HG02623 (cell line): ENCODE measurements at regions not wholly inside any gene's neighbourhood (a gene's known extent, or its start where the extent isn't known, plus 50 kb on each side); places are given as distances from the start of the nearest gene placed in this dataset.

Source experiments
- ATAC-seq: cut with Tn5 transposase; IDR thresholded peaks from one replicate; pipeline ENCODE4 v1.9.1; 2021; ENCODE audit warnings: moderate library complexity; ENCODE audit not compliant: unreplicated experiment

DNA sequence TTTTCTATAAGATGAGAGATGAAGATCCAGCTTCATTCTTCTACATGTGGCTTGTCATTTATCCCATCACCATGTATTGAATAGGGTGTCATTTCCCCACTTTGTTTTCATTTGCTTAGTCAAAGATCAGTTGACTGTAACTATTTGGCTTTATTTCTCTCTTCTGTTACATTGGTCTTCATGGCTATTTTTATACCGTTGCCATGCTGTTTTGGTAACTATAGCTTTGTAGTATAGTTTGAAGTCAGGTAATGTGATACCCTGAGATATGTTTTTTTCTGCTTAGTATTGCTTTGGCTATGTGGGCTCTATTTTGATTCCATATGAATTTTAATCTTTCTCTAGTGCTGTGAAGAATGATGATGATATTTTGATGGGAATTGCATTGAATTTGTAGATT, 514.3 kb downstream of the GBA3 start:
- no peak for ATAC-seq

DNA sequence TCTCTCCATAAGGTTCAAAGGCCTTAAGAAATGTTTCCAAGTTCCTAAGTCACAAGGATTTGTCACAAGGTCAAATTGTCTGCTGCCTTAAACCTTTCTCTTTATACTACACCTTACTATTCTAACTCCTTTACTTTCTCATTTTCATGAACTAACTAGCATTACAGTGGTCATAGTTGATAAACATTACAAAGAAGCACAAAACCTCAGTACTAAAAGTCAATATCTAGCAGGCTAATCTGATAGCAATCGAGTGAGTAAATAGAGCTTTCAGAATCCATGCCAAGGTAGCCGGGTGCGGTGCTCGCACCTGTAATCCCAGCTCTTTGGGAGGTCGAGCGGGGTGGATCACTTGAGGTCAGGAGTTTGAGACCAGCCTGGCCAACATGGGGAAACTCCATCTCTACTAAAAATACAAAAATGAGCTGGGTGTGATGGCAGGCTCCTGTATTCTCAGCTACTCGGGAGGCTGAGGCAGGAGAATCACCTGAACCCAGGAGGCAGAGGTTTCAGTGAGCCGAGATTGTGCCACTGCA, 510.0 kb downstream of the GBA3 start:
- ATAC-seq, result no peak

DNA sequence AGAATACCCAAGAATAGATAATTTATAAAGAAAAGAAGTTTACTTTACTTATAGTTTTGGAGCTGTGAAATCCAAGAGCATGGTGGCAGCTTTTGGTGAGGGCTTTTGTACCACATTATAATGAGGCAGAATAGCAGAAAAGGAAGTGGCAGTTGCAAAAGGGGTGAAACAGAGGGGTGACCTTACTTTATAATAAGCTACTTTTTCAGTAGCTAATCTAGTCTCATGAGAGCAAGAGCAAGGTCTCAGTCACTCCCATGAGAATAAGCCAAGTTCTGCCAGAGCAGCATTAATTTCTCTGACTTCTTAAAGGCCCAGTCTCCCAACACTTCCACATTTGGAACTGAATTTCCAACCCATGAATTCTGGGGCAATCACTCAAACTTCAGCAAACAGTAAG, 502.0 kb downstream of the GBA3 start:
- ATAC-seq, result no peak

DNA sequence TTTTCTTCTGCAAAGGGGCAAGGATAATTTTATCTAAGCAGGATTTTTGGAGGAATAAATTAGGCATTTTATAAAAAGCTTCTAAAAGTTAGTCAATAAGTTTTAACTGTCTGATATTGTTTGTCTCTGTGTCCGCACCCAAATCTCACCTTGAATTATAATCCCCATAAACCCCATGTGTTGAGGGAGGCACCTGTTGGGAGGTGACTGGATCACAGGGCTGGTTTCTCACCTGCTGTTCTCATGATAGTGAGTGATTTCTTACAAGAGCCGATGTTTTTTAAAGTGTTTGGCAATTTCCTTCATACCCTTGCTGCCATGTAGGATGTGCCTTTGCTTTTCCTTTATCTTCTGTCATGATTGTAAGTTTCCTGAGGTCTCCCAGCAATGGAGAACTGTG, 481.4 kb downstream of the GBA3 start:
- no peak for ATAC-seq

DNA sequence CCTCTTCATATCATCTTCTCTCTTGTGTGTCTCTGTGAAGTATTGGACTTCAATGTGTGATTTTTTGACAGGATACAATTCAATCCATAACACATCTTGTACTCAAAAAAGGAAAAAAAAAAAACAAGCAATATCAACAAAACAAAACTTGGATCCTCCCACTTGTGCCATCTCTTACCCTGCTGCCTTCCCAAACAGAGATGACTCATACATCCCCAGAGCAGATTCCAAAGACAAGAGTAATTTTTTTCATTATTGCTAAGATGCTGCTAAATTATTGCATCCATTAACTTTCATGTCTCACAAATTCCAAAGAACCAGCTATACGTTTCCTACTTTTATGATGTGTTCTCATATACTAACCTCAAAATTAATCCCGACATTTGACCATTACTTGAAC, 479.2 kb downstream of the GBA3 start:
- ATAC-seq, result no peak

DNA sequence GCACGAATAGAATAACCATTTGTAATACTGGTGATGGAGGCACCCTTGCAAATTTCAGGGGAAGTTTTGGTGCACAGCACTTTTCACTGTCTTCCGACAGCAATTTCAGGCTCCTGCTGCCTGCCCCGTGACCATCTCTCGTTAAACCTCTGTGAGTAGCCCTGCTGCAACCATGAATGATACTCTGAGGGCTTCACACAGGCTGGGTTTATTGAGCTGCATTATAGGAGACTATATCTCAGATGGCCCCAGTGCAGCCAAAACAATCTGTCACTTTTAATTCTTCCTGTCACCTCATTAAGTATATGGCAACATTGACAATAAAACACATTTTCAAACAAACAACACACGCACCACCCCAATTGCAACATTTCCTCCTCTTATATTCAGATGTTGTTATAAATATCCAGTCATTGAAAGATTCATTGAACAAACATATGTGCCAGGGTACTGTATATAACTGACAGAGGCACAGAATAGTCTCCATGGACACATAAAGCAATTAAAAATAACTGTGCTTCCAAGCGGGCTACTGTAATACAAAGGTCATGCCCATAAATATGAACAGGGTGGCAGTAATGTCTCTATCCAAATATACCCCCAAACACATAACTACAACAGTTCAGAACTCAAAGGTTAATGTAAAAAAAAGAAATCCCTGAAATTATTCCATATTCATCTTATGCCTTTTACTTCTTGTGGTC, 477.0 kb downstream of the GBA3 start:
- no peak for ATAC-seq

DNA sequence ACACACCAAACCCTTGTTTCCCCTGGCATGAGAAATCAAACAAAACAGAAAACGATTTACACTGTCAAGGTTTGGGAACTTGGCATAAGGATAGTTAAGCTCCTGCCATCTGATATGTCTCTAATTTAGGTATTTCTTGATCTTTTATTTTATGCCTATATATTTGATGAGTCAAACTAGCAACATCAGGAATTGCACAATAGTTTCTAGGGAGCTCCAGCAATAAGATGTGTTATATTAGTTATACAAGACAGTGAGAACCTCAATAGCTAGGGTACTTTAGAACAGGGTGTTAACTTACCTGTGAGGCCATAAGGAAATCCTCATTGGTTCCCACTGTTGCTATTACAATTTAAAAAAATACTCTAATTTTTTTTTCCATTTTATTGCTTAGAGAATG, 474.2 kb downstream of the GBA3 start:
- no peak for ATAC-seq

DNA sequence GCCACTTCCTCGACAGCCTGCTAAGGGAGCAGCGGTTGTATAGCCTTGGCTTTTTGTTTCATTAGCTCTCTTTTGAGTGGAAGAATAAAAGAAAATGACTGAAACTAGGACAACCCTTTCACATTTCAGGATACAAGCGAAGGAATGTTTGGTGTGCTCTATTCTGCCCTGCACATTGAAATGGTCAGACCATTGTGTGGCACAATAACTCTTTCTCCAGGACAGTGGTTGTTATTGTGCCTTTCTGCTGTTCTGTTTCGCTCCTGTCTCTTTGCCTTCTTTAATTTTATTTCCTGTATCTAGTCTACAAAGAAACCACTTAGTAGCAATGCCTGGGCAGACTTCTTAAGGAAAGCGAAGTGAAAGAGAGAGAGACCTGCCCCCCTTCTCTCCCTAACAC, 473.7 kb downstream of the GBA3 start:
- no peak for ATAC-seq

DNA sequence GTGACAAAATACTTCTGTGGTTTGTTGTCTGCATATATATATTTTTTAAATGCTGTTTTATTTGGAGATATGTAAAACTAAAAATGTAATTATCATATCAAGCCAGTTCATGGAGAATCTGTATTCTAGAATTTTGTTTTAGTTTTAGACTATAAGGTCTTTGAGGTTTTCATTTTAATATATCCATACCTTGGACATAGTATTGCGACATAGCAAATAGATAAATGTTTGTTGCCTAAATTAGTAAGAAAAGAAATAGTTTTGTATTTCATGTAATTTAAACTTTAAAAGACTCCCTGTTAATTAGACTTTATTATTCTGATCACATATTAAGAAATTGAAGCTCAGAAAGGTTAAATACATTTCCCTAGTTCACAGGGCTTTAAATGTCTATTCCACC, 472.9 kb downstream of the GBA3 start:
- no peak for ATAC-seq

DNA sequence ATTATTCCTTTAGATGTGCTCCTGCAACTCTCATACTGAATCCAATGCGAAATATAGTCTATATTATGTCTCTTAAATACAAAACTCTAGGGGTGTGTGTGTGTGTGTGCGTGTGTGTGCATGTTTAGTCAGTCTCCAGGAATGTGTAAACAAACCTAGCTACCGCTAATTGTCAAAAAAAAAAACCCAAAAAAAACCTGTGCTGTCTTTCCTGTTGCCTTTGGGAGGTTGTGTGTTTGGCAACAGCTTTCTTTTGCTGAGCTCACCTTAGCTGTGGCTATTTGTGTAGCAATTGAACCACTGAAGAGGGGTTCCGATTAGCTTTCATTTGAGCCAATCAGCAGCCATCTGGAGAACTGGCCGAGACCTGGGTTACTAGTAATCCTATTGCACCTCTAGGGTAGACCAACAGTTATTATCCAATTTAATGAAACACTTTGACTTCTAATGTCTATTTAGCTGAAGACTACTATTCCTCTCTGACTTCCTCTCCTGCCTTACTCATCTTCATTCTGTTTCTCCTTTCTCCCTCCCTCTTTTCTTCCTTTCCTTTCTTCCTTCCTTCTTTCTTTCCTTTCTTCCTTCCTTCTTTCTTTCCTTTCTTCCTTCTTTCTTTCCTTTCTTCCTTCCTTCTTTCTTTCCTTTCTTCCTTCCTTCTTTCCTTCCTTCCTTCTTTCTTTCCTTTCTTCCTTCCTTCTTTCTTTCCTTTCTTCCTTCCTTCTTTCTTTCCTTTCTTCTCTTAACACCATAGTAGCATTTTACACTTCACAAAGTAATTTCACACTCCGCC, 471.1 kb downstream of the GBA3 start:
- no peak for ATAC-seq

DNA sequence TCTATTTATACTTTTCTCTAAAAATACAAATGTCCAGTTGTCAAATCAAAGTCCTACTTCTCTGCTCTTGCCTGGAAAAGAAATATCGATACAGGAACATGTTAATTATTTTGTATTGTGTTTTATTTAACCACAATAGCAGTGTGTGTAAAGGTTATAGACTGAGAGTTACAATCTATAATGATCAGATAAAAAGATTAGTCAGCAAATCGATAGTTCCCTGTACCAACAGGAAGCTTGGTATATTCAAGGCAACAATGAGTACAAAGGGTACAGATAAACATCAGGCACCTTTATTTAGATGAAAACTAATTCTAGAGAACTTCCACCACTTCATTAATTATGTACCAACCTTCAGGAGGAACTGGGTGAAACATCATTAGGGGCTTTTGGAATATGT, 469.5 kb downstream of the GBA3 start:
- ATAC-seq, result no peak

DNA sequence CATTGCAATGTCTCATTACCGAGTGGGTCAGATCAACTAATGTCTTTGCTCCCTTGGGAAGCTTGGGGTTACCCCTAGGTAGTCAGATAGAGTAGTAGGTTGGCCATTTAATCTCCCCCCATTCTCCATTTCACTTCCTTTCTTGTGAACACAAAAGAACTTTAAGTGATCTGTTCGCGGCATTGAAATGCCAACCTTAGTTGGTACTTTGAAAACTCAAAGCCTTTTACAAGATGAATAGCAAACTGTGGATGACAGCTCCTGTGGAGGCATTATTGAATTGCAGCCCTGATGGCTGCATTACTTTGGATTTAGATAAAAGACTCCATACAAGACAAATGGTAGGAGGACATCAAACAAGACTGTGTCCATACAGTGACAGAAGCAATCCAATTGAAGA, 469.1 kb downstream of the GBA3 start:
- no peak for ATAC-seq

DNA sequence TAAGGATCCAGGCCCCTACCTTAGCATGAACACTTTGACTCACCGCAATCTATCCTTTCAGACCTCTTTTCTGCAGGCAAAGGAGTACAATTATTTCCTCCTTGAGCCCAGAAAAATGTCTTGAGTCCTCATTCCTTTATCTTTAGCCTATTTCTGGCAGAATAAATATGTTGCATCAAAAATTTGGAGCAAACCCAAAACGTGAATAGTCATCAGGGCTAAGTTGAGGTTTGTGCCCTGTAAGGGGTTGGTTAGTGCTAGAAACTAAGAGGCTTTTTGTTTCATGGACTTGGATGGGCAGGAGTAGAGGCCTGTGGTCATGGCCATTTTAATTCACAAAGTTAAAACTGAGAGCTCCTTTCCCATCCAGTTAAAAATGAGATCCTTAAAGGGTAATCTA, 460.3 kb downstream of the GBA3 start:
- ATAC-seq, result no peak

DNA sequence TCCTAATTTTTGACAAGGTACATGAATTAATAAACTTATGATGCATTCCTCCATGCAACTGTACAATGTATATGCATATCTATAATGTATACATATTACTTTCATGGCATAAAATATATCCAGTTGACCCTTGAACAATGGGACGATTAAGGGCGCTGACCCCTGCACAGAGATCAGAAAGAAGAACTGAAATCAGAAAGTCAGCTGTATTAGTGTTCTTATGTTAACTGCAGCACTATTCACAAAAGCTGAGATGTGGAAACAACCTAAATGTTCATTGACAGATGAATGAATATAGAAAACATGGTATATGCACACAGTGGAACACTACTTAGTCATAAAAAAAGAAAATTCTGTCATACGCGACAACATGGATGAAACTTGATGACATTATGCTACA, 457.1 kb downstream of the GBA3 start:
- no peak for ATAC-seq

DNA sequence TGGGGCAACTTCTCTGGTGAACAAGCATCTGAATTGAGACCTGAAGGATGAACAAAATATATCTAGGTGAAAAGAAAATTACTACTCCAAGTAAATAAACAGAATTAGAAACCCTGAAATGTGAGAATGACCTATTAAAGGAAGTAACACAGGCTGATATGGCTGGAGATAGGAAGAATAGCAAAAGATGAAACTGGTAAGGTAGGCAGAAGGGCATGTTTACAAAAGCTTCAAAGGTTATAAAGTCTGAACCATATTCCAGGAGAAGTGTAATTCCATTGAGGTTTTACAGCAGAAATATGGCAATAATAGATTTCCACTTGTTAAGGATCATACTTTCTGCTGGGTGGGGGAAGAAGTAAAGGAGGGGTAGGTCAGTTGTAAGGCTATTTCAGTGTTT, 452.0 kb downstream of the GBA3 start:
- no peak for ATAC-seq

DNA sequence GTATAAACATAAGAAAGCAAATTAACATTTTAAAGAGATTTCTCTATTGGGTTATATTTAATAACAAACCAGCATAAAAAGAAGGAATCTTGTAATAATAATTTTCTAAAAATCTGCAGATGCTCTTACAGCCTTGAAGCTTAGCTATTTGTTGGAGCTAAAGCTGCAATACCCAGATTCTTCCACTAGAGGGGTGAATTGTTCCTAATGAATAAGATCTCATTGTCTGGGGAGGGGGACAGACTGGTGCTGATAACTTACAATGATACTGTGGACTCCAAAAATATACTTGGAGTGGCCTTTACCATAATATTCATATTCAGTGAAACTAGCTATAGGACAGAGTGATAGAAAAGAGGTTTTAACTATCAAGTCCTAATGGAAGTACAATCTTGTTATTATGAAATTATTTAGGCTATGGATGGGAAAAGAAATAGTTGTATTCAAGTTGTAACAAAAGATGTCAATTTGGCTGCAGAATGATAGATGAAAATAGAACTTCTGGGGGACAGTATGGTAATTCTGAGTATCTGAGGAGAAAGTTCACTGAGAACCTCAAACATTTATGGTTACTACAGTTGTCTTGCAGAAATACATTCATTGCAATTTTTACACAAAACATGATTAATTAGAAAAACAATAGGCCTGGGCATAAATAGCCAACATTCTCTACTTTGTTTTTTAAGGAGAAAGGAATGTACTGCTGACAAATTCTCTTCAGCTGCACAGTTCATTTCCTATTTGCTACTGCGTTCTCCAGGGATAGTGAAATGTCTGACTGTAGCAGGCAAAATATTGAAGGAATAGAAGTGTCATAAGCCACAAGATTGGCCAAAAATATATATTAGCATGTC, 443.3 kb downstream of the GBA3 start:
- no peak for ATAC-seq

DNA sequence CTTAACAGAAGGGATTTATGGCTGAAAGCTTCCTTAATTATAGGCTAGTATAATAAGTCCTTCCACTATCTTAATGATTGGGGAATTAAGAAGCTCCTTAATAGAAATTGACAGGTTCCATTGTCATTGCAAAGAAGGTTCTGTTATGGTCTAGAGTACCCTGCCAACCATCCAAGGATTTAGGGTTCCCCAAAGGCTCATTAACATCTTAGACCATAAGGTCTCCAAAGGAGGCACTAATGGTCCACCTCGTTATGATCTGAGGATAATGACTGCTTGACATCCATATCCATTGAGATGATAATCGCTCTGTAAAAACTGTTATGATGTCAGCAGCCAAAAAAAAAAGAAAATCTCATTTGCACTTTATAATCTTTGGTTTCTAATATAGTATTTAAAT, 441.6 kb downstream of the GBA3 start:
- no peak for ATAC-seq

DNA sequence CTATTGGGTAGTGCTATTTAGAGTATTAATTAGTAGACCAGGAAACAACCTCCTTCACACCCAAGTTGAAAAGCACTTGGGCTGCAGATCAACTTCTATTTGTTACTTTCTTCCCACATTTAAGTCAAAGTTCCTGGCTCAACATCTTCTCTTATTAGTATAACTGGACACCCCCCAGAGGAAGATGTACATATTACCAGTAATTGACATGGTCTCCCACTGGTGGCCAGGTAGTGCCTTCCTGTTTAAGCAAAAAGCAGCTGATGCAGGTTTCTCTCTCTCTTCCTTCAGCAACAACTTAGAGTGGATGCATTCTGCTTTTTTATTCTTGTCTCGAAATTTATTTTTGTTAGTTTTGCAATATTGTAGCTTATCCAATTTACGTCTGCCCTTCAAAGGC, 438.1 kb downstream of the GBA3 start:
- no peak for ATAC-seq

DNA sequence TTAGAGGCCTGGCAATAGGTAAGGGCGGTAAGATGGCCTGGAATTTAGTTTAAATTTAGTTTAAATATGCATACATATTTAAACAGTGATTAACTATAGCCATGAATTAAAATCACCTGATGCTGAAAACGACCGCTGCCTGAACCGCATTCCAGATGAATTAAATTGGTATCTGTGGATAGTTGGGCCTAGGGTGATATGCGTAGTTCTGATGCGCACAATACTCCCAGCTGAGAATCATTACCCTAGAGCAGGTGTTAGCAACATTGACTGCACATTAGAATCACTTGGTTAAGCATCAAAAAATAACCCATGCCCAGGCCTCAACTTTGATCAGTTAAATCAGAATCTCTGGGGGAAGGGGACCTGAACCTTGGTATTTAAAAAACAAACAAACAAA, 432.4 kb downstream of the GBA3 start:
- ATAC-seq, result no peak

DNA sequence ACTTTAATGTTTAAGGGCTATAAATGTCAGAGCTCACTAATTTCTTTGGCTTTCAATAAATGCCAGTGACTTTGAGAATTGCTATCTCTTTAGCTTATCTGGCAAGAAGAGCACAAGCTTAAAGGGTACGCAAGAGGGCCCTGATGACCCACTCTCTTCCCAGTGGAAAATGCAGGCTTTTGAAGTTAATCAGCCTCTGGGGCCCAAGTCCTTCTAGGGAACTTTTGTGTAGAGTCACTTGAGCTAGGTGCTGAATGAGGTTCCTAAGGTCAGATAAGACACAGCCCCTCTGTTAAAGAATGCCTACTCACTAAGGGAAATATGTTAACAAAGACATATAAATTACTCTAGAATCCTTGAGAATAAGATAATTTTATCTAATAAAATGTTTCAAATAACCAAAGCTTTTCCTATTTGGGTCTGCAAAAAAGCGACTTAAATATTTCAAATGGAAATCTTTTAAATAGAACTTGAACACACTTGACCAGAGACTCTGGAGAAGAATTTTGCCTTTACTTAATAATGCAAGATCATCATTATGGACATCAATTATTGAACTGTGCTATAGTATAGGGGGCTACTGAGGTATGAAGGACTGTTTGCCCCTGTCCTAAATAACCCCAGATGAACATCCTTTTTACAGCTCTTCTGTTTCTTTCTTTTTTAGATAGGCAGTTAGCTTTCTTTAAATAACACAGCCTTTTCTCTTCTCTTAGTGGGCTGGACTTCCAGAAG, 430.1 kb downstream of the GBA3 start:
- ATAC-seq, result no peak

DNA sequence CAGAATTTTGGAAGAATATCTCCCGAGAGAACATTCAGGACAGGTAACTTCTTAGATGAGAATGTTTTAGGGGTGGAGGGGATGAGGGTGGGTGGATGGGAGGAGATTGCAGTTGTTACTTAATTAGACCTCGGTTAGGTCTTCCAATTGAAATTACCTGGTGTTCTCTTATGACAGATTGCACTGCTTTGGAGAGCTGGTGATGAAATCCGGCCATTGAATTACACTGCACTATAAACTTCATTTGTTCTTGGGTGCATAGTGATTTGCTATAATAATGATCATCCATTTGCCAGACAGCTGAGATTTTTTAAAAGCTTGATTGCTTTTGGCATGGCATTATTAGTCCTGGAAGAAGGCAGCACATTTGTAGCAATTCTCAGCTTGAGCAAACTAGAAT, 427.6 kb downstream of the GBA3 start:
- ATAC-seq, result no peak
